ENCODE measurements at regions not wholly inside any gene's neighbourhood (a gene's known extent, or its start where the extent isn't known, plus 50 kb on each side); places are given as distances from the start of the nearest gene placed in this dataset.

- TF ChIP-seq CTCF (IDR thresholded peaks at IDR 0.05; ENCODE audit: insufficient read depth, low read length, poor library complexity, severe bottlenecking) (no peak), EZH2phosphoT487 (conservative IDR thresholded peaks at IDR 0.05; ENCODE audit: low read length) (no peak)
Measured at GRCh38 chr7:21999896-22000295, 54.2 kb upstream of the CDCA7L start.
